Choroid plexus epithelial cell (primary cell): ENCODE measurements at regions not wholly inside any gene's neighbourhood (a gene's known extent, or its start where the extent isn't known, plus 50 kb on each side); places are given as distances from the start of the nearest gene placed in this dataset.

Source experiments
- DNase-seq: peaks from one replicate; pipeline ENCODE4 v3.0.0-alpha.2; 2010; ENCODE audit warnings: low read depth
- H3K4me3 ChIP-seq: 2 replicates; pipeline ENCODE4 v1.5.1; 2011; ENCODE audit warnings: low read depth, mild to moderate bottlenecking, control low read depth, low read length, moderate library complexity
- CTCF ChIP-seq: conservative IDR thresholded peaks from 2 replicates; pipeline ENCODE4 v1.5.1; 2011; ENCODE audit warnings: low read depth, mild to moderate bottlenecking, control low read depth, inconsistent platforms, low read length, moderate library complexity

- no peak for TF ChIP-seq CTCF
- no peak for DNase-seq
- H3K4me3 ChIP-seq = no peak overlapping the region
Measured at GRCh38 chr3:128560768-128561167, 67.8 kb upstream of the GATA2 start.

- no peak overlapping the region for H3K4me3 ChIP-seq
- DNase-seq = no peak
- no peak for TF ChIP-seq CTCF
Measured at GRCh38 chr3:128559486-128560225, 66.7 kb upstream of the GATA2 start.

GRCh38 chr3:128557531-128558280 lies 64.7 kb upstream of the GATA2 start:
- TF ChIP-seq CTCF = no peak
- no peak for DNase-seq
- no peak overlapping the region for H3K4me3 ChIP-seq

GRCh38 chr3:128556907-128557306 lies 63.9 kb upstream of the GATA2 start:
- no peak overlapping the region for H3K4me3 ChIP-seq
- no peak for TF ChIP-seq CTCF
- no peak for DNase-seq

- DNase-seq = no peak
- no peak for TF ChIP-seq CTCF
- H3K4me3 ChIP-seq = no peak overlapping the region
Measured at GRCh38 chr3:128556384-128556783, 63.4 kb upstream of the GATA2 start.

GRCh38 chr3:128555841-128556240 lies 62.8 kb upstream of the GATA2 start:
- DNase-seq = no peak
- TF ChIP-seq CTCF = no peak
- H3K4me3 ChIP-seq = no peak overlapping the region
